ENCODE measurements at regions not wholly inside any gene's neighbourhood (a gene's known extent, or its start where the extent isn't known, plus 50 kb on each side); places are given as distances from the start of the nearest gene placed in this dataset.

- TF ChIP-seq CTCF (IDR thresholded peaks at IDR 0.05; ENCODE audit: poor library complexity) (no peak), EZH2phosphoT487 (IDR thresholded peaks at IDR 0.05; ENCODE audit: low read depth, severe bottlenecking, unreplicated experiment) (no peak), EZH2 (IDR thresholded peaks at IDR 0.05; ENCODE audit: borderline replicate concordance) (no peak)
These were observed 470.2 kb downstream of the TMEM232 start for GRCh38 chr5:110256298-110256697.

Data from hepatocyte (in vitro differentiated cells).